GM23338 (cell line): ENCODE measurements at regions not wholly inside any gene's neighbourhood (a gene's known extent, or its start where the extent isn't known, plus 50 kb on each side); places are given as distances from the start of the nearest gene placed in this dataset.

Experiments
- ATAC-seq: fragments of 200-7000 bp; cut with Tn5 transposase; 3 replicates; pipeline ENCODE4 v1.9.1; 2020
- DNase-seq: peaks from one replicate; pipeline ENCODE4 v3.0.0-alpha.2; 2015; ENCODE audit warnings: low spot score
- H2AFZ ChIP-seq: fragments of 200-600 bp; sonication (generic); 2 replicates; pipeline ENCODE4 v1.8.0; 2016; ENCODE audit warnings: antibody characterized with exemption, mild to moderate bottlenecking, moderate library complexity
- H3F3A ChIP-seq: fragments of 200-600 bp; sonication (generic); replicated peaks from 2 replicates; pipeline ENCODE4 v1.8.0; 2017; ENCODE audit warnings: antibody characterized with exemption, mixed run types, low read depth
- H3K27ac ChIP-seq: fragments of 200-600 bp; sonication (generic); 2 replicates; pipeline ENCODE4 v1.6.1; 2016; ENCODE audit warnings: low read depth
- H3K27me3 ChIP-seq: fragments of 200-600 bp; sonication (generic); 2 replicates; pipeline ENCODE4 v1.8.0; 2016; ENCODE audit warnings: mild to moderate bottlenecking, mixed run types, moderate library complexity; ENCODE audit not compliant: insufficient read depth
- H3K36me3 ChIP-seq: fragments of 200-600 bp; sonication (generic); 2 replicates; pipeline ENCODE4 v1.8.0; 2016; ENCODE audit warnings: mild to moderate bottlenecking; ENCODE audit not compliant: insufficient read depth
- H3K4me1 ChIP-seq: fragments of 200-600 bp; sonication (generic); 2 replicates; pipeline ENCODE4 v1.8.0; 2016; ENCODE audit warnings: mild to moderate bottlenecking, moderate library complexity; ENCODE audit not compliant: insufficient read depth
- H3K4me2 ChIP-seq: fragments of 200-600 bp; sonication (generic); 2 replicates; pipeline ENCODE4 v1.7.1; 2017; ENCODE audit warnings: mixed run types
- H3K4me3 ChIP-seq: fragments of 200-600 bp; sonication (generic); 2 replicates; pipeline ENCODE4 v1.6.1; 2016; ENCODE audit warnings: mixed run types
- H3K79me2 ChIP-seq: fragments of 200-600 bp; sonication (generic); replicated peaks from 2 replicates; pipeline ENCODE4 v1.8.0; 2017; ENCODE audit warnings: mild to moderate bottlenecking; ENCODE audit not compliant: insufficient read depth
- H3K9me2 ChIP-seq: fragments of 200-600 bp; sonication (generic); 2 replicates; pipeline ENCODE4 v1.8.0; 2017; ENCODE audit not compliant: insufficient read depth
- H4K20me1 ChIP-seq: fragments of 200-600 bp; sonication (generic); replicated peaks from 2 replicates; pipeline ENCODE4 v1.8.0; 2017; ENCODE audit warnings: mild to moderate bottlenecking; ENCODE audit not compliant: insufficient read depth
- H3K27ac Mint-ChIP-seq: 2 replicates; pipeline ENCODE4 v1.8.0; 2020; ENCODE audit warnings: inconsistent platforms, mild to moderate bottlenecking, moderate library complexity, mixed read lengths
- H3K27me3 Mint-ChIP-seq: 3 replicates; pipeline ENCODE4 v1.8.0; 2022; ENCODE audit warnings: low read depth, mild to moderate bottlenecking, moderate library complexity, mixed read lengths, inconsistent platforms; ENCODE audit not compliant: insufficient read depth, poor library complexity
- H3K36me3 Mint-ChIP-seq: 3 replicates; pipeline ENCODE4 v1.8.0; 2021; ENCODE audit warnings: low read depth, mild to moderate bottlenecking, inconsistent platforms, moderate library complexity, mixed read lengths
- H3K4me1 Mint-ChIP-seq: 3 replicates; pipeline ENCODE4 v1.8.0; 2020; ENCODE audit warnings: mild to moderate bottlenecking, inconsistent platforms, mixed read lengths
- H3K4me3 Mint-ChIP-seq: 3 replicates; pipeline ENCODE4 v1.8.0; 2021; ENCODE audit warnings: moderate library complexity, mild to moderate bottlenecking, inconsistent platforms, mixed read lengths
- H3K9me3 Mint-ChIP-seq: 3 replicates; pipeline ENCODE4 v1.8.0; 2020; ENCODE audit warnings: moderate library complexity, mild to moderate bottlenecking, inconsistent platforms, mixed read lengths
- CREB1 ChIP-seq: fragments of 250-450 bp; sonication (Bioruptor Pico); IDR thresholded peaks from 2 replicates; pipeline ENCODE4 v1.5.0; 2020; ENCODE audit warnings: low read depth, mild to moderate bottlenecking, moderate library complexity
- CTCF ChIP-seq, 2 experiments: fragments of 200-600 bp in 1 of 2; sonication (generic) in 1 of 2; conservative IDR thresholded peaks; 2 replicates each; pipeline versions ENCODE4 v1.5.1 to v1.6.1; 2016 to 2017; ENCODE audit warnings: antibody characterized with exemption in 2 of 2, low read depth in 2 of 2, mild to moderate bottlenecking in 2 of 2, moderate library complexity in 1 of 2
- ETS1 ChIP-seq: IDR thresholded peaks from 2 replicates; pipeline ENCODE4 v1.6.1; 2016; ENCODE audit warnings: antibody characterized with exemption
- EZH2 ChIP-seq: fragments of 200-600 bp; sonication (generic); IDR thresholded peaks from one replicate; pipeline ENCODE4 v1.8.0; 2017; ENCODE audit warnings: antibody characterized with exemption, mild to moderate bottlenecking, low read depth; ENCODE audit not compliant: unreplicated experiment
- EZH2phosphoT487 ChIP-seq: fragments of 200-600 bp; sonication (generic); IDR thresholded peaks from one replicate; pipeline ENCODE4 v1.8.1; 2018; ENCODE audit warnings: antibody characterized with exemption; ENCODE audit not compliant: unreplicated experiment
- JUNB ChIP-seq: IDR thresholded peaks from one replicate; pipeline ENCODE4 v1.6.1; 2016; ENCODE audit warnings: antibody characterized with exemption; ENCODE audit not compliant: unreplicated experiment
- NANOG ChIP-seq: IDR thresholded peaks from 2 replicates; pipeline ENCODE4 v1.6.1; 2016; ENCODE audit warnings: antibody characterized with exemption, borderline replicate concordance
- POLR2AphosphoS5 ChIP-seq: IDR thresholded peaks from 2 replicates; pipeline ENCODE4 v1.6.1; 2016; ENCODE audit warnings: antibody characterized with exemption, low read depth
- REST ChIP-seq: IDR thresholded peaks from one replicate; pipeline ENCODE4 v1.6.1; 2018; ENCODE audit warnings: antibody characterized with exemption; ENCODE audit not compliant: unreplicated experiment
- STAT1 ChIP-seq: IDR thresholded peaks from one replicate; pipeline ENCODE4 v1.6.1; 2016; ENCODE audit warnings: antibody characterized with exemption; ENCODE audit not compliant: unreplicated experiment
- ZNF114 ChIP-seq: fragments of 250-450 bp; sonication (Bioruptor Pico); IDR thresholded peaks from 2 replicates; pipeline ENCODE4 v1.5.0; 2020; ENCODE audit warnings: mild to moderate bottlenecking, moderate library complexity
- ZNF331 ChIP-seq: fragments of 250-450 bp; sonication (Bioruptor Pico); IDR thresholded peaks from 2 replicates; pipeline ENCODE4 v1.5.0; 2020; ENCODE audit warnings: low read depth, mild to moderate bottlenecking, moderate library complexity
- ZNF462 ChIP-seq: fragments of 250-450 bp; sonication (Bioruptor Pico); IDR thresholded peaks from 2 replicates; pipeline ENCODE4 v1.5.0; 2020; ENCODE audit warnings: mild to moderate bottlenecking, moderate library complexity

- no peak for TF ChIP-seq POLR2AphosphoS5
- TF ChIP-seq ZNF114 (CRISPR knock-in tag), result no peak
- TF ChIP-seq CREB1 (CRISPR knock-in tag), result no peak
- no peak for TF ChIP-seq EZH2phosphoT487
- no peak for TF ChIP-seq STAT1
- no peak for TF ChIP-seq REST
- TF ChIP-seq EZH2, result no peak
- no peak for TF ChIP-seq ZNF462 (CRISPR knock-in tag)
- TF ChIP-seq NANOG, result no peak
- no peak for TF ChIP-seq ETS1
- TF ChIP-seq CTCF (conservative IDR thresholded peaks at IDR 0.05; ENCODE audit: low read depth in 2 of 2), result no peak
- no peak for TF ChIP-seq JUNB
- TF ChIP-seq ZNF331 (CRISPR knock-in tag), result no peak
These were observed 155.0 kb upstream of the SLC8A1 start for GRCh38 chr2:40606862-40607261.

More at GRCh38 chr2:40606862-40607261, 155.0 kb upstream of the SLC8A1 start:
- Mint-ChIP-seq H3K27ac (no peak overlapping the region), H3K4me3 (no peak overlapping the region), H3K36me3 (no peaks in the 10 kb centered on the region), H3K4me1 (0 out of 3 replicates have a peak, but pooled peaks cover 3% of the 10 kb centered on the region), H3K9me3 (no peaks in the 10 kb centered on the region), H3K27me3 (no peaks in the 10 kb centered on the region)
- Histone ChIP-seq H3F3A (no peaks in the 10 kb centered on the region), H3K9me2 (no peaks in the 10 kb centered on the region; the same call in 1 of the 2 replicates), H3K4me1 (no peaks in the 10 kb centered on the region), H3K79me2 (no peaks in the 10 kb centered on the region), H3K36me3 (no peaks in the 10 kb centered on the region), H3K4me2 (no peak overlapping the region), H3K27me3 (no peaks in the 10 kb centered on the region), H3K4me3 (no peak overlapping the region), H3K27ac (no peak overlapping the region), H4K20me1 (no peaks in the 10 kb centered on the region), H2AFZ (no peak overlapping the region)
- ATAC-seq (no peak), DNase-seq (no peak)
